ENCODE measurements at regions not wholly inside any gene's neighbourhood (a gene's known extent, or its start where the extent isn't known, plus 50 kb on each side); places are given as distances from the start of the nearest gene placed in this dataset.

DNA sequence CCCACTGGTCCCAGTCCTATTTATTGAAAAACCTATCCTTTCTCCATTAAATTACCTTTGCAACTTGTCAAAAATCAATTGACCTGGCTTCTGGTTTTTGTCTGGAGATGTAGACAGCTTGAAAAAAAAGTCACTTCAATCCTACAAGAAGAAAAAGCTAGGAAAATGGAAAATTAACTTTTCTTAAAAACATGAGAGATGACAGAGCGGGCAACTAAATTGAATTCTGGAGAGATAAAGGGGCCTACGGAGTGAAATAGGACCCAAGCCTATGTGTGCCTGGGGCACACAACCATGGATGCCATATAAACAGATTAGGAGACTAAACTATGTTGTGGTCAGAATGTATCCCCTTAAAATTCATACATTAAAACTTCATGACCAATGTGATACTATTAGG lies 363.3 kb upstream of the SLCO3A1 start:
- TF ChIP-seq, protein P1, sequence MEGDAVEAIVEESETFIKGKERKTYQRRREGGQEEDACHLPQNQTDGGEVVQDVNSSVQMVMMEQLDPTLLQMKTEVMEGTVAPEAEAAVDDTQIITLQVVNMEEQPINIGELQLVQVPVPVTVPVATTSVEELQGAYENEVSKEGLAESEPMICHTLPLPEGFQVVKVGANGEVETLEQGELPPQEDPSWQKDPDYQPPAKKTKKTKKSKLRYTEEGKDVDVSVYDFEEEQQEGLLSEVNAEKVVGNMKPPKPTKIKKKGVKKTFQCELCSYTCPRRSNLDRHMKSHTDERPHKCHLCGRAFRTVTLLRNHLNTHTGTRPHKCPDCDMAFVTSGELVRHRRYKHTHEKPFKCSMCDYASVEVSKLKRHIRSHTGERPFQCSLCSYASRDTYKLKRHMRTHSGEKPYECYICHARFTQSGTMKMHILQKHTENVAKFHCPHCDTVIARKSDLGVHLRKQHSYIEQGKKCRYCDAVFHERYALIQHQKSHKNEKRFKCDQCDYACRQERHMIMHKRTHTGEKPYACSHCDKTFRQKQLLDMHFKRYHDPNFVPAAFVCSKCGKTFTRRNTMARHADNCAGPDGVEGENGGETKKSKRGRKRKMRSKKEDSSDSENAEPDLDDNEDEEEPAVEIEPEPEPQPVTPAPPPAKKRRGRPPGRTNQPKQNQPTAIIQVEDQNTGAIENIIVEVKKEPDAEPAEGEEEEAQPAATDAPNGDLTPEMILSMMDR (conservative IDR thresholded peaks at IDR 0.05 in 1 of 2, IDR thresholded peaks at IDR 0.05 in 1 of 2; ENCODE audit: low read depth in 1 of 2, low read length in 2 of 2): no peak
- TF ChIP-seq EZH2 (IDR thresholded peaks at IDR 0.05; ENCODE audit: low read length, missing control alignments): no peak
- no peaks in the 10 kb centered on the region for H3K4me1 ChIP-seq (ENCODE audit: control insufficient read depth, extremely low read depth, insufficient read depth, low read length)
- H3K36me3 ChIP-seq (ENCODE audit: control insufficient read depth, insufficient read depth, low read length): no peaks in the 10 kb centered on the region
- no peak overlapping the region for H3K4me2 ChIP-seq (ENCODE audit: extremely low read depth, insufficient read depth, low read length)
- H3K4me3 ChIP-seq (replicated peaks in 1 of 4; ENCODE audit: control extremely low read depth in 1 of 4, insufficient read depth in 1 of 4, low read depth in 3 of 4, low read length in 4 of 4): no peak overlapping the region
- no peaks in the 10 kb centered on the region for H3K9me3 ChIP-seq (ENCODE audit: control insufficient read depth, insufficient read depth, low read depth, low read length)
- no peak overlapping the region for H2AFZ ChIP-seq (ENCODE audit: low read length)
- H3K79me2 ChIP-seq (ENCODE audit: control insufficient read depth, insufficient read depth, low read length): no peaks in the 10 kb centered on the region
- H4K20me1 ChIP-seq (ENCODE audit: control insufficient read depth, extremely low read depth, insufficient read depth, low read length): no peaks in the 10 kb centered on the region
- DNase-seq (ENCODE audit: low read depth in 2 of 2): no peak
- no peak overlapping the region for H3K27ac ChIP-seq (ENCODE audit: insufficient read depth, low read length)
- no peaks in the 10 kb centered on the region for H3K27me3 ChIP-seq (ENCODE audit: control insufficient read depth, insufficient read depth, low read length)
- H3K9ac ChIP-seq (ENCODE audit: insufficient read depth, low read length): no peak overlapping the region

DNA sequence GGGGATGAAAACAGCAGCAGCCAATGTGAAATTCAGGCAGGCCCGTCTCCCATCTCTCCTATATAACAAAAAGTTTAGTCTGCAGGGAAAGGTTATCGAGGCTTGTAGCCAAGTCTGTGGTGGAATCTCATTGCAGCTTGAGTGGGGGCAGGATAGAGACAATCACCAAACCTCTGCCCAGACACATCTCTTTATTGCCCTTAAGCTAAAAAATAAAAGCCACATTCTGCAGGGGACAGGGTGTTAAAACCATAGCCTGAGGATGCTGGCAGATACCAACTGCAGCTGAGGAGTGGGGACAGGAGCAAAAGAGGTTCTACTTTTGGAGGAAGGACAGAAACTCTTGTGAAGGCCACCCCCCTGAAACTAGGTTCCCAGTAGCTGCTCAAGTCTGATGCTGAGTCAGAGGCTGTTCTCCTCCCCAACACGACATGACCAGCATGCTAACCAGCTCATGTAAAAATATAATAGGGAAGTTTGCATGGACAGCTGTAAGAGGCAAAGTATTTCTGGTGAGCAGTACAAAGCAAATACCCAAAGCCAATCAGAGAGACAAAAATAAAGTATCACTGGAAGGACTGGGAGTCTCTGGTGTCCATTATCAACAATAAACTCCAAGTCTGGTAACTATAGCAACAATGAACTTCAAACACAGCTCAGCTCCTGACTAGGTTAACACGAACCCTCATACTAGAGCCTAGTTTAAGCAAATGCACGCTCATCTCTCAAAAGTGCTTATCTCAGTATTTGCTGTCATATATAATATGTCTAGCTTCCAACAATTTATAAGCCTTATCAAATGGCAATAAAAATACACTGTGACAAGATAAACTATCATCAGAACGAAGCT lies 362.2 kb upstream of the SLCO3A1 start:
- no peak for TF ChIP-seq EZH2 (IDR thresholded peaks at IDR 0.05; ENCODE audit: low read length, missing control alignments)
- TF ChIP-seq, protein P1 (conservative IDR thresholded peaks at IDR 0.05 in 1 of 2, IDR thresholded peaks at IDR 0.05 in 1 of 2; ENCODE audit: low read depth in 1 of 2, low read length in 2 of 2): no peak
- Histone ChIP-seq H3K4me2 (ENCODE audit: extremely low read depth, insufficient read depth, low read length) (no peak overlapping the region), H3K79me2 (ENCODE audit: control insufficient read depth, insufficient read depth, low read length) (no peaks in the 10 kb centered on the region), H3K27me3 (ENCODE audit: control insufficient read depth, insufficient read depth, low read length) (no peaks in the 10 kb centered on the region), H3K4me3 (replicated peaks in 1 of 4; ENCODE audit: control extremely low read depth in 1 of 4, insufficient read depth in 1 of 4, low read depth in 3 of 4, low read length in 4 of 4) (no peak overlapping the region), H3K9ac (ENCODE audit: insufficient read depth, low read length) (no peak overlapping the region), H2AFZ (ENCODE audit: low read length) (no peak overlapping the region), H4K20me1 (ENCODE audit: control insufficient read depth, extremely low read depth, insufficient read depth, low read length) (no peaks in the 10 kb centered on the region), H3K9me3 (ENCODE audit: control insufficient read depth, insufficient read depth, low read depth, low read length) (no peaks in the 10 kb centered on the region), H3K4me1 (ENCODE audit: control insufficient read depth, extremely low read depth, insufficient read depth, low read length) (no peaks in the 10 kb centered on the region), H3K36me3 (ENCODE audit: control insufficient read depth, insufficient read depth, low read length) (no peaks in the 10 kb centered on the region), H3K27ac (ENCODE audit: insufficient read depth, low read length) (no peak overlapping the region)
- DNase-seq (ENCODE audit: low read depth in 2 of 2): peak in 1 of 2 donors; percentile 84

DNA sequence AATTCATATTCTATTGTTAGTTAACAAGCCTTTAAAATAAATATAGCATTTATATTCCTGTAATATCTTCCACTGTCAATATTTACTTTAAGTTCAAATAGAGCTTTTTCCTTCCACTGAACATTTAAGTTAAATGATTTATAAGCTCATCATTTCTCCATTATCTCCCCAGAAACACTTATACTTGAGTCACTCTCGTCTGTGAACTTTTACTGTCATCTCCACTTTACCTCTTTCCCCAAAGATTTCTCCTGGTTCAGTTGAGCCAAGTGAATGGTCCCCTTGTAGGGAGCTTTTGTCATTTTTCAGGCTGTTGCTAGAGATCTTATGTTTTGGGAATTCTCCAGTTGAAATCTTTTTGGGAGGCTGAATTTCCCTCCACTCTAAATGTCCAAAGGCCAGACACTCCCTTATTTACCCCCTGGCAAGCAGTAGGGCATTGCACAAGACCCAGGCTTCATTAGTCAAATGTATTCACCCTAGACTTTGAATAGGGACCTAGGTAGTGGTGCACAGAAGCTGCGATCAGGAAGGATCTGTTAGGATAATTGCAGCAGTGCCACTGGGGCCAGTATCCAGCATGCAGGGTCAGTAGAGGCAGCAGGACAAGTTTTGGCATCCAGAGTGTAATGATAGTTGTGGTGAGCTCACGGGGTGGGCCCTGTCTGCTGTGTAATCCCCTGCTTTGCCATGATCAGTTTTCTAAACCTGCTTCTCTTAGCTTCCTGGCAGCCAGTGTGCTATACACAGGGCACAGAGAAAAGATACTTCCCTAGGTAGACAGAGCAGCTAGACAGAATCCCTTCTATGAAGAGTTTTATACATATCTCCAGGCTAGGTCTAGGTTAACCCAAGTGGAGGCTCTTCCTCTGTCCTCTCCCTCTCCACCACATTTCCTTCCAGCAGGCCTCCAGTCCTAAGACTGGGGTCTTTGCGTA lies 356.5 kb upstream of the SLCO3A1 start:
- Histone ChIP-seq H3K27me3 (ENCODE audit: control insufficient read depth, insufficient read depth, low read length) (no peaks in the 10 kb centered on the region), H3K36me3 (ENCODE audit: control insufficient read depth, insufficient read depth, low read length) (no peaks in the 10 kb centered on the region), H3K27ac (ENCODE audit: insufficient read depth, low read length) (no peak overlapping the region), H3K4me3 (replicated peaks in 1 of 4; ENCODE audit: control extremely low read depth in 1 of 4, insufficient read depth in 1 of 4, low read depth in 3 of 4, low read length in 4 of 4) (no peak overlapping the region), H3K4me1 (ENCODE audit: control insufficient read depth, extremely low read depth, insufficient read depth, low read length) (no peaks in the 10 kb centered on the region), H3K9ac (ENCODE audit: insufficient read depth, low read length) (no peak overlapping the region), H3K9me3 (ENCODE audit: control insufficient read depth, insufficient read depth, low read depth, low read length) (no peaks in the 10 kb centered on the region), H3K79me2 (ENCODE audit: control insufficient read depth, insufficient read depth, low read length) (no peaks in the 10 kb centered on the region), H3K4me2 (ENCODE audit: extremely low read depth, insufficient read depth, low read length) (no peak overlapping the region), H4K20me1 (ENCODE audit: control insufficient read depth, extremely low read depth, insufficient read depth, low read length) (no peaks in the 10 kb centered on the region), H2AFZ (ENCODE audit: low read length) (no peak overlapping the region)
- DNase-seq (ENCODE audit: low read depth in 2 of 2): no peak
- TF ChIP-seq, protein P1 (conservative IDR thresholded peaks at IDR 0.05 in 1 of 2, IDR thresholded peaks at IDR 0.05 in 1 of 2; ENCODE audit: low read depth in 1 of 2, low read length in 2 of 2): no peak
- TF ChIP-seq EZH2 (IDR thresholded peaks at IDR 0.05; ENCODE audit: low read length, missing control alignments): no peak
